ENCODE measurements at regions not wholly inside any gene's neighbourhood (a gene's known extent, or its start where the extent isn't known, plus 50 kb on each side); places are given as distances from the start of the nearest gene placed in this dataset.

DNA sequence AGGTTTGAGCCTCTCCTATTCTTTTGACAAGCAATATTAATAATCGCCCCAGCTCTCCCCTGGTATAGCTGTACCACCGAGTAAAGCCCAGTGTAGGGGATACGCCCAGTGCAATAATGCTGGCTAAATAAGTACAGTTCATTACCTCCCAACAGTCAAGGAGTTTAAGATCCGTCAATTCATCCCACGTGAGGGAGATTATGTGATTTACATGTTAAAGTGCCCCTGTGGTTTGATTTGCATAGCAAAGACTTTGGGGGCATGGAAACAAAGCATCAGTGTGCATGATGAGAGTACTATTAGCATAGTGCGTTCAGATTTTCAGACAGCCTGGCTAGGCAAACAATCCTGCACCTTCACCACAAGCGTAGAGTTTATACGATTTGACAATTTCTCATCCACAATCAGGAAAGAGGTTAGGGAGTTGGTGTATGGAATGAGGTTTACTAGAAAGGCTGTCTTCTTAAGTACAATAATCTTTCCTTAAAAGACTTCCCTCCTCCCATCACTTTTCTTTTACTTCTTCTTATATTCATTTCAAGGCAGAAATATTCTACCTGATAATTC is 754.0 kb downstream of the DIAPH3 start:
- TF ChIP-seq, protein P1, sequence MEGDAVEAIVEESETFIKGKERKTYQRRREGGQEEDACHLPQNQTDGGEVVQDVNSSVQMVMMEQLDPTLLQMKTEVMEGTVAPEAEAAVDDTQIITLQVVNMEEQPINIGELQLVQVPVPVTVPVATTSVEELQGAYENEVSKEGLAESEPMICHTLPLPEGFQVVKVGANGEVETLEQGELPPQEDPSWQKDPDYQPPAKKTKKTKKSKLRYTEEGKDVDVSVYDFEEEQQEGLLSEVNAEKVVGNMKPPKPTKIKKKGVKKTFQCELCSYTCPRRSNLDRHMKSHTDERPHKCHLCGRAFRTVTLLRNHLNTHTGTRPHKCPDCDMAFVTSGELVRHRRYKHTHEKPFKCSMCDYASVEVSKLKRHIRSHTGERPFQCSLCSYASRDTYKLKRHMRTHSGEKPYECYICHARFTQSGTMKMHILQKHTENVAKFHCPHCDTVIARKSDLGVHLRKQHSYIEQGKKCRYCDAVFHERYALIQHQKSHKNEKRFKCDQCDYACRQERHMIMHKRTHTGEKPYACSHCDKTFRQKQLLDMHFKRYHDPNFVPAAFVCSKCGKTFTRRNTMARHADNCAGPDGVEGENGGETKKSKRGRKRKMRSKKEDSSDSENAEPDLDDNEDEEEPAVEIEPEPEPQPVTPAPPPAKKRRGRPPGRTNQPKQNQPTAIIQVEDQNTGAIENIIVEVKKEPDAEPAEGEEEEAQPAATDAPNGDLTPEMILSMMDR (IDR thresholded peaks at IDR 0.05), result no peak
- no peak for TF ChIP-seq POLR2A (IDR thresholded peaks at IDR 0.05)
